ENCODE measurements at regions not wholly inside any gene's neighbourhood (a gene's known extent, or its start where the extent isn't known, plus 50 kb on each side); places are given as distances from the start of the nearest gene placed in this dataset.

DNA sequence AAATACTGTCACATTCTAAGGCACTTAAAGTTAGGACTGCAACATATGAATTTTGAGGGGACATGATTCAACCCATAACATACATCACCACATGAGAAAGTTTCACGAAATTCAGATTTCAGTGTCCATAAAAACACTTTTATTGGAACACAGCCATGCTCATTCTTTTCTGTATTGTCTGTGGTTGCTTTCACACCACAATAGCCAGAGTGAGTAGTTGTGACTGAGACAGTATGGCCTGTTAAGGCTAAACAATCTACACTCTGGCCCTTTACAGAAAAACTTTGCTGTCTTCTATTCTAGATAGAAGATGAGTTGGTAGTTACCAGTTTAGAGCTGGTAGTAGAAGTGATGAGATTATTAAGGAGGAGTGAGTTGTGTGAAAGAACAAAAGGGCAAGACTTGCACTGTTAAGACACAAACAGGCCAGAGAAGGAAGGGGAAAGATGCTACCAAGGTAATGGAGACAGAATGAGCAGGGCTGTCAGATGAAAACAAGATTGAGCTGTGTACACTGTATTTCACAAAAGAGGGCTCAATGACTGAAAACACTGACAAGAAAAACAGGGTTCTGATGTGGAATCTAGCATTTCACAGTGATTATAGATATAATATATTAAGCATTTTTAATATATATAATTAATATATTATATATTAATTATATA lies 108.6 kb downstream of the PPP1R3A start:
- DNase-seq (ENCODE audit: low read depth) = peak; percentile 50
- TF ChIP-seq, protein P1, sequence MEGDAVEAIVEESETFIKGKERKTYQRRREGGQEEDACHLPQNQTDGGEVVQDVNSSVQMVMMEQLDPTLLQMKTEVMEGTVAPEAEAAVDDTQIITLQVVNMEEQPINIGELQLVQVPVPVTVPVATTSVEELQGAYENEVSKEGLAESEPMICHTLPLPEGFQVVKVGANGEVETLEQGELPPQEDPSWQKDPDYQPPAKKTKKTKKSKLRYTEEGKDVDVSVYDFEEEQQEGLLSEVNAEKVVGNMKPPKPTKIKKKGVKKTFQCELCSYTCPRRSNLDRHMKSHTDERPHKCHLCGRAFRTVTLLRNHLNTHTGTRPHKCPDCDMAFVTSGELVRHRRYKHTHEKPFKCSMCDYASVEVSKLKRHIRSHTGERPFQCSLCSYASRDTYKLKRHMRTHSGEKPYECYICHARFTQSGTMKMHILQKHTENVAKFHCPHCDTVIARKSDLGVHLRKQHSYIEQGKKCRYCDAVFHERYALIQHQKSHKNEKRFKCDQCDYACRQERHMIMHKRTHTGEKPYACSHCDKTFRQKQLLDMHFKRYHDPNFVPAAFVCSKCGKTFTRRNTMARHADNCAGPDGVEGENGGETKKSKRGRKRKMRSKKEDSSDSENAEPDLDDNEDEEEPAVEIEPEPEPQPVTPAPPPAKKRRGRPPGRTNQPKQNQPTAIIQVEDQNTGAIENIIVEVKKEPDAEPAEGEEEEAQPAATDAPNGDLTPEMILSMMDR (conservative IDR thresholded peaks at IDR 0.05; ENCODE audit: low read depth, low read length) = no peak
- H3K4me3 ChIP-seq (ENCODE audit: low read depth, low read length) = no peak overlapping the region

DNA sequence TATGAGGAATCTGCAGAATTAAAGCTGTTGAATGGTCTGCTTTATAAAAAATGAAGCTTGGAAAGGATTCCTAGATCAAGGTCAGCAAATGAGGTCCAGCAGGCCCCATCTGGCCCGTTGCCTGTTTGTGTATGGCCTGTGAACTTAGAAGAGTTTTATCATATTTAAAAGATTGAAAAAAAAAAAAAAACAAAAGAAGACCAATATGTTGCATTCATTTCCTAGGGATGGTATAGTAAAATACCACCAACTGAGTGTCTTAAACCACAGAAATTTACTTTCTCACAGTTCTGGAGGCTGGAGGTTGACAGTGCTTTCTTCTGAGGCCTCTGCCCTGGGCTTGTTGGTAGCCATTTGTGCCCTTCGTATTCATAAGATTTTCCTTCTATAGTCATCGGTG lies 109.2 kb downstream of the PPP1R3A start:
- peak; percentile 86 for DNase-seq (ENCODE audit: low read depth)
- H3K4me3 ChIP-seq (ENCODE audit: low read depth, low read length) = no peak overlapping the region
- TF ChIP-seq, protein P1 (conservative IDR thresholded peaks at IDR 0.05; ENCODE audit: low read depth, low read length) = no peak

DNA sequence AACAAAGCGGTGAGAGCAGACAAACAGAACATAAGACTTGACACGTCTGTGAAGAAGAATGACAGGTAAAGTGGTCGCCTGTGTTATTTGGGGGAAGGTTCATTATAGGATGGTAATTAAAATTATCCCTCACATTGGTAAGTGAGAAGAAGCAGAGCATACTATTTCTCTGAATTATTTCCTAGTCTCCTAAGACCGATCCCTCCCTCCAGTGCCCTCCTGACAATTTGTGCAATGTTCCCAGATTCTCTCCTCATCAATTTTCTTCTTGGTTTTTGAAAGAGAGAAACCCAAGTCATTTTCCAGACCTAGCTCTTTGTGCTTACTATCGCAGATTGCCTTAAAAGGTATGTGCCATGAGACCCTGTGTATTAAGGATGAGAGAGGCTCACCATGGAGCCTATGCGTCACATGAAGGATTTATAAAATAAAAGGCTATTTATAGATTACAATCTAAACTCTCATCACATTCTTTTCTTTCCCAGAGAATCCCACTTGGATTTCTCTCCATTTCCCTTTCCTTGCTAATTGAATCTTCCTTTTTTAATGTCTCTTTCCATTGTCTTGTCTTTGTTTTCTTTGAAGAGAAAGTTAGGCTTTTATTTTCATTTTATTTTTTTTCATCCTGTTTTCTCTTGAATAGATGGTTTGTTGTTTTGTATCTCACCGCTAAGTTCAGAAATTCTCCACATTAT lies 112.0 kb downstream of the PPP1R3A start:
- DNase-seq (ENCODE audit: low read depth) = peak; percentile 39
- TF ChIP-seq, protein P1 (conservative IDR thresholded peaks at IDR 0.05; ENCODE audit: low read depth, low read length) = no peak
- no peak overlapping the region for H3K4me3 ChIP-seq (ENCODE audit: low read depth, low read length)

DNA sequence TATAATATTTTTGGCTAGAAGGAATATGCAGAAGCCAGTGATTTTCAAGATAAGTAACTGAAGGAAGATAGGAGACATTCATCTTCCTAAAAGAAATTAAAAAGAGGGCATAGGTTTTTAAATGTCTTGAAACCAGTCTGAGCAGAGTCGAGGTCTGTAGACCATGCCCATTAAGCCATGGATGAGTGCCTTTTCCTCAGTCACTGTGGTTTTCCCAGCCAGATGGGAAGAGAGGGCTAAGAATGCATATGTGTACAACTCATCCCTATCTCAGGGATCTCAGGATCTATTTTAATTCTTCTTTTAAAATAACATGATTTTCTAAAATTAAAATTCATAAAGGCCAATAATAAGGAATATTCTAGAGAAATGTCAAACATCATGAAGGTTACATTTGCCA lies 112.8 kb downstream of the PPP1R3A start:
- H3K4me3 ChIP-seq (ENCODE audit: low read depth, low read length) = no peak overlapping the region
- no peak for DNase-seq (ENCODE audit: low read depth)
- TF ChIP-seq, protein P1 (conservative IDR thresholded peaks at IDR 0.05; ENCODE audit: low read depth, low read length) = no peak

DNA sequence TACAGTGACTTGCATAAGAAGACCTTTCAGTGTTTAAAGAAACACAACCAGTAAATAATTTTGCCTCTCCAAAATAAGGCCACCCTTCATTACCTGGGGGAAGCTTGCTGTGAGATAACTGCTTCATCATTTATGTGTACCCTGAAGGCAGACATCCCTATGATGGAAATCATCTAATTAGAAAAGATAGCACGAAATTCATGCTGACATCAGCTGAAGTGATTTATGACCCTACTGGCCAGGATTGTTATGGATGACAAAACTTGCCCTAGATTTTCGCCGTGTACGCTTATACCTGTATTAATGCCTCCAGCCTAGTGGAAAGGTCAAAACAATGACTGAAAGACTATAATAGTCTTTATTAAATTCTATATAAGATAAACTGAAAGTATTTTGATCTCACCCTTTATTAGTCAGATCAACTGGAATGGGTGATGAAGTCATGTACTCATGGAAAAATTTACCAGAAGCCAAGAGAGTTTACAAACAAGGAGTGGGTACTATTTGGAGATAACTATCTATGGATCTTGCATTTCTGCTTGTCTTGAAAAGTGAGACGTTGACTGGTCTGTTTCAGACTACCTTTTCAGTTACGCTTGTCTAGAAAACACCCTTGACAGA lies 114.2 kb downstream of the PPP1R3A start:
- no peak overlapping the region for H3K4me3 ChIP-seq (ENCODE audit: low read depth, low read length)
- TF ChIP-seq, protein P1 (conservative IDR thresholded peaks at IDR 0.05; ENCODE audit: low read depth, low read length) = no peak
- no peak for DNase-seq (ENCODE audit: low read depth)

DNA sequence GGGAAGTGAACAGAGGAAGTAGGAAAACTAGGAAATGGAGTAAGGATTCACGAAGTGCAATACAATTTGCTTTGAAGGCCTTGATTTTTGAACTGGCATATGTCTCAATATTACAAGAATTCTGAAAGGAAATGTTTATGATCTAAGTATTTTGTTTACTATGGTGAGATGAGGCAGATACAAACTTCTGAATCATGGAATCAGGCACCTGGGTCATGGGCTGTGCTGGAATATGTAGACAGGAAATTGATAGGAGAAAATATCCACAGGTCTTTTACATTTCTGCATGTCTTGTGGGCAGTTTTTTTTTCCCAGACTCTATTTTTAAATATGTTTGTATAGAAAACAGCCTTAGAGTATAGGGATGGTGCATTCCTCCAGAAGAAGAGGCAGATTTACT lies 117.1 kb downstream of the PPP1R3A start:
- DNase-seq (ENCODE audit: low read depth) = no peak
- TF ChIP-seq, protein P1 (conservative IDR thresholded peaks at IDR 0.05; ENCODE audit: low read depth, low read length) = no peak
- H3K4me3 ChIP-seq (ENCODE audit: low read depth, low read length) = no peak overlapping the region

Data from choroid plexus epithelial cell (primary cell).